HepG2 (cell line): ENCODE measurements at regions not wholly inside any gene's neighbourhood (a gene's known extent, or its start where the extent isn't known, plus 50 kb on each side); places are given as distances from the start of the nearest gene placed in this dataset.

ENCODE experiments used
- JUND ChIP-seq: sonication (generic); formaldehyde crosslinking; IDR thresholded peaks from 2 replicates; pipeline ENCODE4 v1.8.0; 2022; ENCODE audit warnings: mild to moderate bottlenecking, missing genetic modification reagents
- MYC ChIP-seq: sonication (generic); formaldehyde crosslinking; IDR thresholded peaks from 2 replicates; pipeline ENCODE4 v1.9.0; 2021; ENCODE audit warnings: missing genetic modification reagents, borderline replicate concordance
- POLR2A ChIP-seq, 2 experiments: IDR thresholded peaks; 2 replicates each; pipeline ENCODE4 v1.6.1; 2011; ENCODE audit warnings: low read depth in 2 of 2, low read length in 2 of 2, mild to moderate bottlenecking in 1 of 2, moderate library complexity in 1 of 2; ENCODE audit not compliant: insufficient read depth in 1 of 2

GRCh38 chr2:234595829-234596228, 98.9 kb upstream of the ARL4C start:
- TF ChIP-seq MYC (no peak), POLR2A (IDR thresholded peaks at IDR 0.05; ENCODE audit: insufficient read depth in 1 of 2, low read depth in 2 of 2, low read length in 2 of 2) (no peak), JUND (CRISPR knock-in tag) (no peak)
